ENCODE measurements at regions not wholly inside any gene's neighbourhood (a gene's known extent, or its start where the extent isn't known, plus 50 kb on each side); places are given as distances from the start of the nearest gene placed in this dataset.
"Not testable (repeated sequence)": the region's sequence is repeated elsewhere in the genome, so short reads cannot be mapped to it uniquely, and the experiment has no call there.

DNA sequence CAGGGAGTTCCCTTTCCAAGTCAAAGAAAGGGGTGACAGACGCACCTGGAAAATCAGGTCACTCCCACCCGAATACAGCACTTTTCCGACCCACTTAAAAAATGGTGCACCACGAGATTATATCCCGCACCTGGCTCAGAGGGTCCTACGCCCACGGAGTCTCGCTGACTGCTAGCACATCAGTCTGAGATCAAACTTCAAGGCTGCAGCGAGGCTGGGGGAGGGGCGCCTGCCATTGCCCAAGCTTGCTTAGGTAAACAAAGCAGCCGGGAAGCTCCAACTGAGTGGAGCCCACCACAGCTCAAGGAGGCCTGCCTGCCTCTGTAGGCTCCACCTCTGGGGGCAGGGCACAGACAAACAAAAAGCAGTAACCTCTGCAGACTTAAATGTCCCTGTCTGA is 277.8 kb upstream of the ARHGAP42 start:
- not testable (repeated sequence) for DNase-seq

DNA sequence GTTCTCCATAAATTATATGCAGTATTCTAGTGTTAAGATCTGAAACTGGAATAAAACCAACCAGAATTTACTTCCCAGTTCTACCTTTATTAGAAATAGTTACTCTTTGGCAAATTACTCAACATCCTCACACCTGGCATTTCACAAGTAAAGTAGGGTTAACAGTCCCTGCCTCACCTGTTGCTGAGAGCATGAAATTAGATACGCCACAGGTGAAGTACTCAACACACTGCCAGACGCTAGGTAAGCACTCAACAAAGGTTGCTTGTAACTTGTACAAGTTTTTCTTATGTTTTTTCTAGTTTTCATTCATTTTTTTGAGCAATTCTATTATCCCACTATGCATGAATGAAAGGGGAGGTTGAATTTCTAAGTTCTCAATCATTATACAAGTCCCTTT is 267.6 kb upstream of the ARHGAP42 start:
- DNase-seq, result no peak

DNA sequence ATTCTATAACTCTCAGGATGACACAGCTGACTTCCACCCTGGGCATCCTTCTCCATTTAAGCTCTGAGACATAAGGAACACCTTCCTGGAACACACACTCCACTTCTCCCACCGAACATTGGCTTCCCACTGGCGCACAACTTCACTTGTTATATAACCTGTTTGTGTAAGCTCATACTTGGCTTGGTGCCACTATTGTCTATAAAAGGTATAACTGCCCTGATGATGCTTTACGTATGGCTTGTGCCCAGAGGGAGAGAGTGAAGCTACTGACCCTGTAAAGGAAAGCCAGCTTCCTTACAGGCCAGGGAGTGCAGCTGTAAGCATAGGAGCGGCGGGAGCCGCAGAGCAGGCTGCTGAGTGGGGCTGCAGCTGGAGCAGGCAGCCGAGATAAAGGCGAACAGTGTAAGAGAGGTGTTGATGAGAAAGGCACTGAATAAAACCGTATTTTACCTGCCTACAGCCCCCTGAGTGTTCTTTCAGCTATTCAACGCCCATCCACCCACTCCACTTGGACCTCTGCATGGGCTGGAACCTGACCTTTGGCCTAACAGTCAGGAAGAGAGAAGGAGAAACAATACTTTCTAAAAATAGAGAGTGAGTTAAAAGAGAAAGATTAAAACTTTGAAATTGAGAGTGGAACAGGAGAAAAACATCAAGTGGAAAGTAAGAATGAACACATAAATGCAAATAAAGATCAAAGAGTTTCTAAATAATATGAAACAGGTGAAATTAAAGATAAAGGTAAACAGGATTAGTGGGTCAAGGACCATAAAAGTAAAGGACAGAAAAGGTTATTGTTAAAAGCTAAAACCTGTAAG is 252.1 kb upstream of the ARHGAP42 start:
- DNase-seq, result no peak

DNA sequence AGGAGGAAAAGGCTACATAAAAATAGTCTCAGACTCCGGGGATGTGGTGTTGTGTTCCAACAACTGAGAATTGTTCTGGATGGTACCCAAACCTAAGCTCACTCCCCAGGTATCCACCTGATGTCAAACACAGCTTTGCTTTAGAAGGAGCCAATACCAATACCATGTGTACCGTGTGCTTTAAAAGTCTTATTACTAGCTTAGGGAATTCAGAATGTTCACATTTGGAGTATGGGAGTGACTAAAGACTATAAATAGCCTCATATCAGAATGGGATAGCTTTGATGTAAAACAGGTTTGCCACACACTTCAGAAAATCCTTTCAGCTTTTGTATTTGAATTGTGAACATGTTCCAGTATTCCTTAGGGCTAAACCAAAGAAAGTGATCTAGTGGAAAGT is 248.7 kb upstream of the ARHGAP42 start:
- no peak for DNase-seq

DNA sequence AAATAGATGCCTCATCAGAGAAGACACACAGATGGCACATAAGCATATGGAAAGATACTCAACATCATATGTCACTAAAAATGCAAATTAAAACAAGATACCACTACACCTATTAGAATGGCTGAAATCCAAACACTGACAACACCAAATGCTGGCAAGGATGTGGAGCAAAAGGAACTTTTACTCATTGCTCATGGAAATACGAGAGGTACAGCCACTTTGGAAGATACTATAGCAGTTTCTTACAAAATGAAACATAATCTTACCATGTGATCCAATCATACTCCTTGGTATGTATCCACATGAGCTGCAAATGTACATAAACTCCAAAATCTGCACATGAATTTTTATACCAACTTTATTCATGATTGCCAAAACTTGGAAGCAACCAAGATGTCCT is 246.0 kb upstream of the ARHGAP42 start:
- DNase-seq, result no peak

DNA sequence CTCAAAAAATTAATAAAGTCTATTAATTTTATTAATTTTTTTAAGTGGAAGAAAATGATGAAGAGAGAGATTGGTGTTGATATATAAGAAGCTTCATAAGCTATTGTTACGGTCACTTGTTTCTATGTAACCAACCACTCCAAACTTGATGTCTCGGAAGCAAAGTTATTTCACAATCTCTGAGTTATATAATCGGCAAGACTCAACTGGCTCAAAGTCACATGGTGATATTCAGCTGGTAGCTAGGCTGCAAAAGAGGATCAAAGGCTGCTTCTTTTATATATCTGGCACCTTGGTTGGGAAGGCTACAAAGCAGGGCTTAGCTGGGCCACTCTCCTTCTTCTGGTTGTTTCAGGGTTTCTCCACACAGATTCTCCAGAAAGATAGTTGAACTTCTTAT is 245.1 kb upstream of the ARHGAP42 start:
- no peak for DNase-seq

DNA sequence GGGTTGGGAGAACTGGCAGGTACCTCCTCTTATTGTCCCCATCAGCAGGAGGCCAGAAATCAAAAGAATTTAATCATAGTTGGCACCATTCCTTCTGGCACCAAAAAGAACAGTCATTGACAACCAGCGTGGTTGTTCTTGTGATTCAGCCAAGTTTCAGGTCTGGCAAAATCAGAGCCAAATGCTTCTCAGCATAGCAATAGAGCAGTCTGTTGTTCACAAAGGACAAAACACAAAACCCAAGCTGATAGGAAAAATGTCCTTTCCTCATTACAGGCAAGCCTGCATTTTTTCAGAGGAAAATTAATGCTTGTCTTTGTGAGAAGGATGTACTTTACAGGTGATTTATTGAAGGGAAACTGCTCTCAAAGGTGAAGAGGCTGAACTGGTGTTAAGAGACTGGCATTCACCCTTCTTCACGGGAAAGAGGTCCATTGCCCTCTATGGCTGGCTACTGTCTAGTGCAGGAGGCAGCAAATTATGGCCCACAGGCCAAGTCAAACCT is 241.8 kb upstream of the ARHGAP42 start:
- DNase-seq, result peak in 34 of 58 donors; percentile 0 to 73 (median 16)

DNA sequence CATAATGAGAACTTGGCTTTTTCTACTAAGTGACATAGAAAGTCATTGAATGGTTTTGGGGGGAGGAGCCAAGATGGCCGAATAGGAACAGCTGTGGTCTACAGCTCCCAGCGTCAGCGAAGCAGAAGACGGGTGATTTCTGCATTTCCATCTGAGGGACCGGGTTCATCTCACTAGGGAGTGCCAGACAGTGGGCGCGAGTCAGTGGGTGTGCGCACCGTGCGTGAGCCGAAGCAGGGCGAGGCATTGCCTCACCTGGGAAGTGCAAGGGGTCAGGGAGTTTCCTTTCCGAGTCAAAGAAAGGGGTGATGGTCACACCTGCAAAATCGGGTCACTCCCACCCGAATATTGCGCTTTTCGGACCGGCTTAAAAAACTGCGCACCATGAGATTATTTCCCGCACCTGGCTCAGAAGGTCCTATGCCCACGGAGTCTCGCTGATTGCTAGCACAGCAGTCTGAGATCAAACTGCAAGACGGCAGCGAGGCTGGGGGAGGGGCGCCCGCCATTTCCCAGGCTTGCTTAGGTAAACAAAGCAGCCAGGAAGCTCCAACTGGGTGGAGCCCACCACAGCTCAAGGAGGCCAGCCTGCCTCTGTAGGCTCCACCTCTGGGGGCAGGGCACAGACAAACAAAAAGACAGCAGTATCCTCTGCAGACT is 235.2 kb upstream of the ARHGAP42 start:
- not testable (repeated sequence) for DNase-seq

DNA sequence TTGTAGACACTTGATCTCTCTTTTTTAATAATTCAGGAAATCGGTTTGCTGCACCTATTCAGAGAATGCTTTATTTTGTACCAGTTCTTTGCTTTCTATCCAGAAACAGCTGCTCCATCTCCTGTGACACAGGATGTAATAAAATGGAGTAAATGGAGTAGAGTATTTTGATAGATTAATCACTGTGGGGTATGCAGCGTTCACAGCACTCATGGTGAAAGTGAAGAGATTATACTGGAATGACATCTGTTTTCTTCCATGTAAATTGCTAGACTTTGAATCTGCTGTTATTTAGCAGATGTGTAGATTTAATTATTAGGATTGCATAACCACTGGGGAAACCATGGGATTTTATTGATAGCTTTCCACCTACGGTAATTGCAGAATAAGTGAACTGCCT is 227.3 kb upstream of the ARHGAP42 start:
- DNase-seq, result no peak

DNA sequence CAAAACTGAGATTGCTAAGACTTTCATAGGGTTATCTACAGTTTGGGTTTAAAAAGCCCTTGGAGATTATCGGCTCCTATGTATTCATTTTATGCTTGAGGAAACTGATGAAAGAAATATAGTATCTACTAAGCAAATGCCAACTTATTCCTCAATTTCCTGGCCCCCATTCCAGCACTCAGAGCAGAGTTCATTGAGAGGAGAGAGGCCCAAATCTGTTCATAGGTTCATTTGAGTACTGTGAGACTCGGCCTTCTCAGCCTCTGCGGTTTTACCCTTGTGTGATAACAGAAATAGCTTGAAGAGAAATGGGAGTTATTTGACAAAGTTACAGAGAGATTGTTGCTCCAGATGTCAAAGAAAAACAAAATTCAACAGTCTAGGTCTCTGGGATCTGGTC is 226.7 kb upstream of the ARHGAP42 start:
- no peak for DNase-seq

DNA sequence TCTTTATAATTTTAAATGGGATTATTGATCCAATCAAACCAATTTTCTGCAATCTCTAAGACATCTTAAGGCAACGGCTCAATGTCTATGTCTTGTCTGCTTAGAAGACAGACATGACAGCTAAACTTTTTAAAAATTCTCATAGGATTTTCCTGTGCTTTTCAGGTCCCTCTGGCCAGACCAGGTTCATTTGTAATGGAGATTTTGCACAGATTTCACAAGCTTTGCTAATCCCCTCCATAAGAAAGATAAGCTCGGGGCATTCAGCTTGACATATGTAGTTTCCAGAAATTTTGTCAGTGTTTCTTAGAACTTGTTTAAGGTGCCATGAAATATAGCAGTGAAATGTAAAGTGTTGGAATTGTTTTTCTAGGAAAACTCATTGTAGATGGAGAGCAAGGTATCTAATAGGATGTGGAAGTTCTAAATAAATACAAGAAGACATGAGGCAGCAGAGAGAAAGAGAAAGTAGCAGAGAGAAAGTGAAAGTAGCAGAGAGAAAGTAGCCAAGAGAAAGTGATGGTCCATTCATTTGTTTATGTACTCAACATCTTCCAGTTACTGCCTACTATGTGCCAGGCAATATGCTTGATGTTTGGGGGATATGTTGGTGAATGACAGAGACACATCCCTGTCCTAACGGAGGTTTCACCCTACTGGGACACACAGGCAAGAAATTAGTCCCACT is 219.1 kb upstream of the ARHGAP42 start:
- DNase-seq, result no peak

DNA sequence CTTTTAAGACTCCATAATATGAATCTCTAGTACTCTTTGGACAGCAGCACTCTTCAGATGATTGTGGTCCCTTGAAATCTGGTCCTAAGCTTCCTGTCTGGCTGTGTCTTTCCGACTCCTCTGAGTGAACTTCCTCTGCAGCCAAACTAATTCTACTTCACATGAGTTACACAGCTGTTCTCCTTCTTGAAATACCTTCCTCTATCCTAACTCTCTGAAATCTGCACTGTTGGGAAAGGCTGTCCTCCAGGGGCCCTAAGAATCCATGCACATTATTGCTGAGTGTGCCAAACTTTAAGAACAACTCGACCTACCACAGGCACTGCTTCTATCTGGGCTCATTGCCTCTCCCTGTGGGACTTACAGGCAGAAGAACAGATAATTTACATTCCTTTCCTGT is 217.3 kb upstream of the ARHGAP42 start:
- no peak for DNase-seq

DNA sequence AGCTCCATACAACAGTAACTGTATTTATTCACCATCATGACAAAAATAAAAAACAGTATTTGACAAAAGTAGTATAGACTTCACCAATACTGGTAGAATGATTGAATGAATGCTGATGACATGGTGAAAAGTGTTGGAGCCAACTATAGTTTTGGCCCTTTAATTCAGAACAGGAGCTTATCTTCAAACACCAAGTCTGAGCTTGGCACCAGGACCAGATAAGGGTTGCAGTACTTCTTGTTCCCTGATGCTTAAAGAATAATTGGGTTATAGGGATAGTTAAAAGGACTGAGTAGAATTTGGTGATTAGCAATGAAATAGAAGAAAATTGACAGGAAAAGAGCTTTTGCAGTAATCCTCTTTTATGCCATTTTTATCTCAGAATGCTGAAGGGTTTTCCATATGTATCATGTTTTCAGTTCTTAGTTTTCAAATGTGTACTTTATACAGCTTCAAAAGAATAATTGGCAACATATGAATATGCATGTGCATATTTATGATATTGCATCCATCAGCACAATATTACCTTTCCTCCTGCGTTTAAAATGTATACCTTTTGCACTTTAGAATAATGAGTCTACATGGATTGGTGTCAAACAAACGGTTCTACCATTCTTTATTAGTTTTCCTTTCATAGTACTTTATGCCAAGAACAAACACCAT is 214.2 kb upstream of the ARHGAP42 start:
- no peak for DNase-seq

DNA sequence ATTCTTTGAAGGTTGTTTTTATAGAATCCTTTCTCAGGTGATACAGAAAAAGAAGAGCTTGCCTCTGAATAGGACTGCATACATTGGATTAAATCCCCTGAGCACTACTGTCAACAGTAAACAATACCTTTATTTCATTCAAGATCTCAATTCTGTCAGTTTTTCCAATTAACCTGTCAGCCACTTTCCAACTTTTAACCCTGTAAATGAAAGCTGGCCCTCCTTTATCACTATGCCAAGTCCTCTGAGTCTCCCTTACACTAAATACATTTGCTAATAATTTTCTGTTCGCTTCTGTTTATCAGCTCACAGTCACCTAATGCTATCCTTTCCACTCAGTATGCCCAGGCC is 213.7 kb upstream of the ARHGAP42 start:
- DNase-seq, result no peak

DNA sequence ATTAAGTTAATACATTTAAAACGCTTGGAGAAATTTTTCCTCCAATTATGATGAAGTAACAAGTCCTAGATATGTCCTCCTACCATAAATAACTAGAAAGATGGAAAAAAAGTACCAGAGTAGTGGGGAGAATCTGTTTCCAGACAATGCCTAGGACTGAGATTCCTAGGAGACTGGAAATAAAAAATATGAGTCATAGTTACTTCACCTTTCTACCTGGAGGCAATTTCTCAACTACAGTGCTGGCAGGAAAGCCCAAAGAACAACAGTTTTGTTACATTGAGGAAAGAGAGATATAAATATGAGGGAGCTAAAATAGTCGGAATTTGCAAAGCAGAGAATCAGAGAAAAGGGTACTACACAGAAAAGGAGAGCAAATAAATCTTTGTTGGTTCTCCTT is 202.1 kb upstream of the ARHGAP42 start:
- DNase-seq, result no peak

DNA sequence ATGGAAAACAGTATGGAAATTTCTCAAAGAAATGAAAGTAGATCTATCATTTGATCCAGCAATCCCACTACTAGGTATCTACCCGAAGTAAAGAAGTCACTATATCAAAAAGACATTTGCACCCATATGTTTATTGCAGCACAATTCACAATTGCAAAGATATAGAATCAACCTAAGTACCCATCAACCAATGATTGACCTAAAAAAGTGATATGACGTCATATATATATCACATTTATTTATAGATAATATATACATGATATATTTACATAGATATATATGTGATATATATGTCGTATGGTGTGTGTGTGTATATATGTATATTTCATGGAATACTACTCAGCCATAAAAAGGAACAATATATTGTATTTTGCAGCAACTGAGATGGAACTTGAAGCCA is 188.3 kb upstream of the ARHGAP42 start:
- no peak for DNase-seq

DNA sequence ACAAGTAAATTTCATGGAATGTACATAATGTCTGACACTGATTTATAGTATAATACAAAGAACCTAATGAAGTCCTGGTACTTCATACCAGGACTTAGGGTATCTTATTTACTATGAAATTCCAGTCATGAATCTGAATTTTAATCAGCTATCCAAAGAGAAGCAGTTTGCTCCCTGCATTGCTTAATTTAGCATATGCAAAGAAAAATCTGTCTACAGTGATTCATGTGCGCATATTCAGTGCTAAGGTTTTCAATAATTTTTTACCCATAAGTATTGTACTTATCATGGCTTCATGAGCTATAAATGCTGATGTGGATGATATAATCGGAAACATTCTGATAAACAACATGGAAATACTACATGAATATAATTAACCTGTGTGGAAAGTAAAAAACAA is 185.6 kb upstream of the ARHGAP42 start:
- no peak for DNase-seq

DNA sequence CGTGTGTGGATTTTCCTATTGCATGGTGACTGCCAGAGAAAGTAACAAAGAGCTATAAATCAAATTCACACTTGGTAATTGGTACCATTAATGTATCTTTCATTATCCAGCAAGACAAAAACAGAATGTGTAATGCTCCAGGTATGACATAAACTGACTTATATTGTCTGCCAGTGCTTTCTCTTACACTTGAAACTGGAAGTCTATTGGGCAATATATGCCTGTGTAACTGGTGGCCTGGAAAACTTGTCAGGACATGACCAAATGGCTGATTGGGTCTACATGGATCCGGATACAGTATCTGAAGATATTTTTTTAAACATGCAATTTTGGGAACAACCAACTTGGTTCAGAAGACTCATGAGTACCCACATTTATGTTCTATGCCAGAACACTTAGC is 174.6 kb upstream of the ARHGAP42 start:
- no peak for DNase-seq

DNA sequence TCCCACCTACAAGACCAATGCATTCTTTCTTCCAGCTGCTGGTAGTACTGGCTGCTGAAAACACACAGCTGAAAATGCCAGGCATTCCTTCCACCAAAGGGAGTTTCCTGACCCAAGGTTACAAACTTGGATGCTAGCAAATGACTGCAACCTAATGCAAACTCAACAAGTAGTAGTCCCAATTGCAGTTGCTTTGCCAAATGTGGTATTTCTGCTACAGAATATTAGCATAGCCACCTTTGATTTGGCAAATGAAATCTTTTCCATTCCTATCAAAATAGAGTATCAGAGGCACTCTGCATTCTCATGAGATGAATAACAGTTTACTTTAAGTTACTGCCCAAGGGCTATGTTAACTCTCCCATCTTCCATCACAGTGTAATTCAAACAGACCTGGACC is 172.0 kb upstream of the ARHGAP42 start:
- no peak for DNase-seq

DNA sequence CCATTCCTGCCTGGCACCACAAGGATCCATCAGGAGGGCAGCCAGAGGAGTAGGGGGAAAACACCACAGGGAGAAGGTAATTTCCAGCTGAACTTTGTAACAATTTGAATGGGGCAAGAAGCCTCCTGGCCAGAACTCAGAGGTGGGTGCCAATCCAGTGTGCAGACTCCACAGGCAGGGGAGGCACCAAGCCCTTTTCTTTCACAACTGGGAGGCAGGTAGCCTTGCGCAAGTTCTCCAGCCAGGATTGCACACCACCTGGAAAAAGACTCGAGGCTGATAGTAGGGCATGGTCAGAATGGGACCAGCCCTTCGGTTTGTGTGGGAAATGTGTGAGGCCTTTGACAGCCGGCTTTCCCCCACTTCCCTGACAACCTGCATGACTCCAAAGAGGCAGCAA is 161.9 kb upstream of the ARHGAP42 start:
- DNase-seq, result no peak

DNA sequence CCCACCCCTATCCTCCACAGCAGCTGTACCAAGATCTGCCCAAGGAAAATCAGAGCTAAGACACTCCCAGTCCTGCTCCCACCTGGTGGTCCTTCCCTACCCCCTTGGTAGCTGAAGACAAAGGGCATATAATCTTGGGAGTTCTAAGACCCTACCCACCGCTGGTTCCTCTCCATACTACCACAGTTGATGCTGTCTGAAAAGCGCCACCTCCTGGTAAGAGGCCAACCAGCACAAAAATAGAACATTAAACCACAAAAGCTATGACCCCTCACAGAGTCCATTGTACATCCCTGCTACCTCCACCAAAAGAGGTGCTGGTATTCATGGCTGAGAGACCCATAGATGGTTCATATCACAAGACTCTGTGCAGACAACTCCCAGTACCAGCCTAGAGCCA is 161.5 kb upstream of the ARHGAP42 start:
- no peak for DNase-seq

DNA sequence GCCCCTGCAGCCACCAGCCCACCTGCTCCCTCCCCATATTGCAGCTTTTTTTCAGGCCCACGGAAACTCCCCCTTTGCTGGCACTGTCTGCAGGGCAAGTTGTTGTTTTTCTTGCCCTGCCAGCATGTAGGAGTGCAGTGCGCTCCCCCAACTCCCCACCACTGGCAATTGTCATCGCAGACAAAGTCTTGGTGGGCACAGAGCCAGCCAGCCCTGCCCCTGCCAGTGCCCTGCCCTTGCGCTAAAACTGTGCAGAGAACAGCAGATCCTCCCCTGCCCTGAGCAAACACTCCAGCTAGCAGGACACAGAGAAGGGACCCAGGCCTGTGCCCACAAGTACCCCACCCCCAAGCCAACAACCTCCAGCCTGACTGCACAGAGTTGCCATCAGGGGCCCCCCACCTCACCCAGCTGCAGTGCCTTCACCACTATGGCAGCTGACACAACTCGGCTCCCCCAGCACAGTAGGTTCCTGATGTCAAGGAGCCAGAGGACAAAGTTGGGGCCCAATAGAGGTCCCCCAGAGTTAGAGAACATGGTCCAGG is 158.1 kb upstream of the ARHGAP42 start:
- no peak for DNase-seq
